ENCODE measurements at regions not wholly inside any gene's neighbourhood (a gene's known extent, or its start where the extent isn't known, plus 50 kb on each side); places are given as distances from the start of the nearest gene placed in this dataset.

GRCh38 chr6:101266063-101266462 lies 127.4 kb upstream of the GRIK2 start:
- ChIA-PET CTCF (no interaction called here), POLR2A (no interaction called here)
- no peaks in the 10 kb centered on the region for H3K9me3 ChIP-seq (ENCODE audit: control insufficient read depth, insufficient read depth, low read depth, low read length)
- no peak overlapping the region for H3K27ac ChIP-seq (ENCODE audit: extremely low read depth, low read depth, low read length)
- H3K36me3 ChIP-seq (ENCODE audit: control insufficient read depth in 2 of 2, insufficient read depth in 1 of 2, low read length in 2 of 2): no peaks in the 10 kb centered on the region
- H3K4me1 ChIP-seq (ENCODE audit: control insufficient read depth, insufficient read depth, low read length): no peaks in the 10 kb centered on the region
- no peak for TF ChIP-seq ZNF670 (tag by site-specific recombination; IDR thresholded peaks at IDR 0.05; ENCODE audit: low read depth)
- no peak for TF ChIP-seq ZNF518A (tag by site-specific recombination; conservative IDR thresholded peaks at IDR 0.05; ENCODE audit: low read depth)
- TF ChIP-seq ZFP3 (tag by site-specific recombination; IDR thresholded peaks at IDR 0.05; ENCODE audit: low read depth): no peak
- no peak for TF ChIP-seq KLF9 (tag by site-specific recombination; IDR thresholded peaks at IDR 0.05; ENCODE audit: low read depth)
- TF ChIP-seq, protein P1, sequence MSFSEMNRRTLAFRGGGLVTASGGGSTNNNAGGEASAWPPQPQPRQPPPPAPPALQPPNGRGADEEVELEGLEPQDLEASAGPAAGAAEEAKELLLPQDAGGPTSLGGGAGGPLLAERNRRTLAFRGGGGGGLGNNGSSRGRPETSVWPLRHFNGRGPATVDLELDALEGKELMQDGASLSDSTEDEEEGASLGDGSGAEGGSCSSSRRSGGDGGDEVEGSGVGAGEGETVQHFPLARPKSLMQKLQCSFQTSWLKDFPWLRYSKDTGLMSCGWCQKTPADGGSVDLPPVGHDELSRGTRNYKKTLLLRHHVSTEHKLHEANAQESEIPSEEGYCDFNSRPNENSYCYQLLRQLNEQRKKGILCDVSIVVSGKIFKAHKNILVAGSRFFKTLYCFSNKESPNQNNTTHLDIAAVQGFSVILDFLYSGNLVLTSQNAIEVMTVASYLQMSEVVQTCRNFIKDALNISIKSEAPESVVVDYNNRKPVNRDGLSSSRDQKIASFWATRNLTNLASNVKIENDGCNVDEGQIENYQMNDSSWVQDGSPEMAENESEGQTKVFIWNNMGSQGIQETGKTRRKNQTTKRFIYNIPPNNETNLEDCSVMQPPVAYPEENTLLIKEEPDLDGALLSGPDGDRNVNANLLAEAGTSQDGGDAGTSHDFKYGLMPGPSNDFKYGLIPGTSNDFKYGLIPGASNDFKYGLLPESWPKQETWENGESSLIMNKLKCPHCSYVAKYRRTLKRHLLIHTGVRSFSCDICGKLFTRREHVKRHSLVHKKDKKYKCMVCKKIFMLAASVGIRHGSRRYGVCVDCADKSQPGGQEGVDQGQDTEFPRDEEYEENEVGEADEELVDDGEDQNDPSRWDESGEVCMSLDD (tag by site-specific recombination; IDR thresholded peaks at IDR 0.05): no peak
- TF ChIP-seq ZNF561 (tag by site-specific recombination; IDR thresholded peaks at IDR 0.05; ENCODE audit: borderline replicate concordance): no peak
- no peak for TF ChIP-seq ZNF202 (tag by site-specific recombination; IDR thresholded peaks at IDR 0.05; ENCODE audit: borderline replicate concordance)
- TF ChIP-seq ZNF624 (tag by site-specific recombination; IDR thresholded peaks at IDR 0.05): no peak
- no peak for TF ChIP-seq MYNN (tag by site-specific recombination; IDR thresholded peaks at IDR 0.05; ENCODE audit: borderline replicate concordance)
- TF ChIP-seq ZNF76 (tag by site-specific recombination; IDR thresholded peaks at IDR 0.05; ENCODE audit: borderline replicate concordance, low read depth): no peak
- TF ChIP-seq ZNF211 (tag by site-specific recombination; IDR thresholded peaks at IDR 0.05; ENCODE audit: low read depth): no peak
- H3K4me3 ChIP-seq (ENCODE audit: low read depth, low read length): no peak overlapping the region

GRCh38 chr6:101268541-101268940 lies 125.0 kb upstream of the GRIK2 start:
- no peak overlapping the region for H3K27ac ChIP-seq (ENCODE audit: extremely low read depth, low read depth, low read length)
- H3K36me3 ChIP-seq (ENCODE audit: control insufficient read depth in 2 of 2, insufficient read depth in 1 of 2, low read length in 2 of 2): no peaks in the 10 kb centered on the region
- H3K4me1 ChIP-seq (ENCODE audit: control insufficient read depth, insufficient read depth, low read length): no peaks in the 10 kb centered on the region
- no peaks in the 10 kb centered on the region for H3K9me3 ChIP-seq (ENCODE audit: control insufficient read depth, insufficient read depth, low read depth, low read length)
- CTCF ChIA-PET: no interaction called here
- POLR2A ChIA-PET: no interaction called here
- TF ChIP-seq ZNF138 (tag by site-specific recombination; IDR thresholded peaks at IDR 0.05; ENCODE audit: borderline replicate concordance): no peak
- no peak for TF ChIP-seq ZNF433 (tag by site-specific recombination; IDR thresholded peaks at IDR 0.05; ENCODE audit: low read depth)
- H3K4me3 ChIP-seq (ENCODE audit: low read depth, low read length): no peak overlapping the region

DNA sequence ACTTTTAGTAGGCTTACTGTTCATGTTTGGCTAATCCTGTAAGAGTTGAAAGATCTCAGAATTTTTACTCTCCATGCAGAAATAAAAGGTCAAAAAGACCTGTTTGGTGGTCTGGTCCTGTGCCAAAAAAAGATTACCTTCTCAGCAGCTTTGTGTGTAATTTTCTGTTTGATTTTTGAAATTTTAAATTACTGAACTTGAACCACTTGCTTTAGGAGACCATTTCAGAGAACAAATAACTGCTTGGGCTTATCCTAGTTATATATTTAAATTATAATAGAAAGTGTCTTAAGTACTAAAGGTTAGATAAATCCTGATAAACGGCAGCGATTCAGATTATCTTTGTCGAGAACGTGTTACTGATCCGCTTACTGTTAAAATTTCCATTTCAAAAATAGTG lies 118.3 kb upstream of the GRIK2 start:
- no peak overlapping the region for H3K4me3 ChIP-seq (ENCODE audit: low read depth, low read length)
- no peaks in the 10 kb centered on the region for H3K4me1 ChIP-seq (ENCODE audit: control insufficient read depth, insufficient read depth, low read length)
- H3K36me3 ChIP-seq (ENCODE audit: control insufficient read depth in 2 of 2, insufficient read depth in 1 of 2, low read length in 2 of 2): no peaks in the 10 kb centered on the region
- H3K9me3 ChIP-seq (ENCODE audit: control insufficient read depth, insufficient read depth, low read depth, low read length): no peaks in the 10 kb centered on the region
- CTCF ChIA-PET: no interaction called here
- POLR2A ChIA-PET: no interaction called here
- H3K27ac ChIP-seq (ENCODE audit: extremely low read depth, low read depth, low read length): no peak overlapping the region
- no peak for TF ChIP-seq ZNF266 (tag by site-specific recombination; IDR thresholded peaks at IDR 0.05; ENCODE audit: low read depth)
- no peak for TF ChIP-seq ZNF473 (tag by site-specific recombination; IDR thresholded peaks at IDR 0.05)
- TF ChIP-seq, protein P2, sequence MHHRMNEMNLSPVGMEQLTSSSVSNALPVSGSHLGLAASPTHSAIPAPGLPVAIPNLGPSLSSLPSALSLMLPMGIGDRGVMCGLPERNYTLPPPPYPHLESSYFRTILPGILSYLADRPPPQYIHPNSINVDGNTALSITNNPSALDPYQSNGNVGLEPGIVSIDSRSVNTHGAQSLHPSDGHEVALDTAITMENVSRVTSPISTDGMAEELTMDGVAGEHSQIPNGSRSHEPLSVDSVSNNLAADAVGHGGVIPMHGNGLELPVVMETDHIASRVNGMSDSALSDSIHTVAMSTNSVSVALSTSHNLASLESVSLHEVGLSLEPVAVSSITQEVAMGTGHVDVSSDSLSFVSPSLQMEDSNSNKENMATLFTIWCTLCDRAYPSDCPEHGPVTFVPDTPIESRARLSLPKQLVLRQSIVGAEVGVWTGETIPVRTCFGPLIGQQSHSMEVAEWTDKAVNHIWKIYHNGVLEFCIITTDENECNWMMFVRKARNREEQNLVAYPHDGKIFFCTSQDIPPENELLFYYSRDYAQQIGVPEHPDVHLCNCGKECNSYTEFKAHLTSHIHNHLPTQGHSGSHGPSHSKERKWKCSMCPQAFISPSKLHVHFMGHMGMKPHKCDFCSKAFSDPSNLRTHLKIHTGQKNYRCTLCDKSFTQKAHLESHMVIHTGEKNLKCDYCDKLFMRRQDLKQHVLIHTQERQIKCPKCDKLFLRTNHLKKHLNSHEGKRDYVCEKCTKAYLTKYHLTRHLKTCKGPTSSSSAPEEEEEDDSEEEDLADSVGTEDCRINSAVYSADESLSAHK (tag by site-specific recombination; IDR thresholded peaks at IDR 0.05): no peak
- TF ChIP-seq ZNF366 (tag by site-specific recombination; conservative IDR thresholded peaks at IDR 0.05): no peak
- TF ChIP-seq ZNF626 (tag by site-specific recombination; IDR thresholded peaks at IDR 0.05): no peak
- TF ChIP-seq ZNF223 (tag by site-specific recombination; IDR thresholded peaks at IDR 0.05): no peak
- no peak for TF ChIP-seq ZNF114 (tag by site-specific recombination; IDR thresholded peaks at IDR 0.05)
- TF ChIP-seq, protein P1 (tag by site-specific recombination; IDR thresholded peaks at IDR 0.05): no peak
